Uterus (tissue), 3 donors: ENCODE measurements at regions not wholly inside any gene's neighbourhood (a gene's known extent, or its start where the extent isn't known, plus 50 kb on each side); places are given as distances from the start of the nearest gene placed in this dataset.

Experiments used
- DNase-seq, 2 donors: peaks; one replicate each; pipeline ENCODE4 v3.0.0-alpha.2; 2019 to 2020
- H3K27ac ChIP-seq, 2 donors: fragments of 200-600 bp; sonication (generic); 1 replicate in 1 of 2; 2 replicates in 1 of 2; pipeline ENCODE4 v1.5.1; 2016 to 2018
- H3K27me3 ChIP-seq, 2 donors: fragments of 200-600 bp; sonication (generic); one replicate each; pipeline ENCODE4 v1.5.1; 2018 to 2019; ENCODE audit warnings: control low read depth in 1 of 2
- H3K36me3 ChIP-seq, 2 donors: fragments of 200-600 bp; sonication (generic); one replicate each; pipeline ENCODE4 v1.5.1; 2019; ENCODE audit warnings: control low read depth in 1 of 2
- H3K4me1 ChIP-seq, 2 donors: fragments of 200-600 bp; sonication (generic); one replicate each; pipeline ENCODE4 v1.5.1; 2018 to 2019; ENCODE audit warnings: control low read depth in 1 of 2
- H3K4me3 ChIP-seq, 2 donors: fragments of 200-600 bp; sonication (generic); 1 replicate in 1 of 2; 2 replicates in 1 of 2; pipeline ENCODE4 v1.5.1; 2018 to 2019; ENCODE audit warnings: mild to moderate bottlenecking in 1 of 2
- H3K9me3 ChIP-seq, 2 donors: fragments of 200-600 bp; sonication (generic); one replicate each; pipeline ENCODE4 v1.5.1; 2019; ENCODE audit warnings: control low read depth in 1 of 2
- POLR2A ChIP-seq, 2 donors: fragments of 450-650 bp; IDR thresholded peaks; one replicate each; pipeline ENCODE4 v1.6.1; 2016; ENCODE audit warnings: antibody characterized with exemption in 2 of 2, mild to moderate bottlenecking in 1 of 2, moderate library complexity in 1 of 2
- intact Hi-C: fragments of 100-400 bp; cut with DNase I; formaldehyde crosslinking; loops from one replicate; pipeline ENCODE4 v1.15.1; 2023; ENCODE audit warnings: low total_unique reads
- TF ChIP-seq, protein P1 (sequence below), 4 experiments: fragments of 200-600 bp in 2 of 4; fragments of 450-650 bp in 2 of 4; sonication (generic) in 2 of 4; IDR thresholded peaks; one replicate each; pipeline ENCODE4 v1.5.1; 2016 to 2019; ENCODE audit warnings: antibody characterized with exemption in 4 of 4, mild to moderate bottlenecking in 2 of 4, moderate library complexity in 1 of 4
- donor health status: DM: yes; HTN: yes; CAD: no.

DNA sequence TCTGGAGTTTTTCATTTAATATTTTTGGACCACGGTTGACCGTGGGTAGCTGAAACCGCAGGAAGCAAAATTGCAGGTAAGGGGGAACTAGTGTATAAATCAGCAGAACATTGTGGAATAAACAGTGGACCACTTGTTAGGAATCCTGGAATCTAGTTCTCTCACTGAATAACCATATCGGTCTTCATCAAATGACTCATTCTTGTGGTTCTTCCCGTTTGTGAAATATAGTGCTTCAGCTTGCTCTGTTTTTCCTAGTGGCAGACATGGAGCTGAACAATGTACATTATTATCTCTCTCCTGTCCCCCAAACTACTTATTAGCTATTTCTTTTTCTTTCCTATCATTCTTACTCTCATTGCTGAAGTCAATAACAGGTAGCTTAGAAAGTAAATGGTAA, 61.9 kb downstream of the HSPA13 start:
- intact Hi-C loops, result no loop called here
- Histone ChIP-seq H3K27me3 (no peaks in the 10 kb centered on the region), H3K4me1 (no peaks in the 10 kb centered on the region), H3K36me3 (no peaks in the 10 kb centered on the region), H3K27ac (no peak overlapping the region), H3K9me3 (no peaks in the 10 kb centered on the region), H3K4me3 (no peak overlapping the region)
- no peak for TF ChIP-seq POLR2A (IDR thresholded peaks at IDR 0.05)
- TF ChIP-seq, protein P1, sequence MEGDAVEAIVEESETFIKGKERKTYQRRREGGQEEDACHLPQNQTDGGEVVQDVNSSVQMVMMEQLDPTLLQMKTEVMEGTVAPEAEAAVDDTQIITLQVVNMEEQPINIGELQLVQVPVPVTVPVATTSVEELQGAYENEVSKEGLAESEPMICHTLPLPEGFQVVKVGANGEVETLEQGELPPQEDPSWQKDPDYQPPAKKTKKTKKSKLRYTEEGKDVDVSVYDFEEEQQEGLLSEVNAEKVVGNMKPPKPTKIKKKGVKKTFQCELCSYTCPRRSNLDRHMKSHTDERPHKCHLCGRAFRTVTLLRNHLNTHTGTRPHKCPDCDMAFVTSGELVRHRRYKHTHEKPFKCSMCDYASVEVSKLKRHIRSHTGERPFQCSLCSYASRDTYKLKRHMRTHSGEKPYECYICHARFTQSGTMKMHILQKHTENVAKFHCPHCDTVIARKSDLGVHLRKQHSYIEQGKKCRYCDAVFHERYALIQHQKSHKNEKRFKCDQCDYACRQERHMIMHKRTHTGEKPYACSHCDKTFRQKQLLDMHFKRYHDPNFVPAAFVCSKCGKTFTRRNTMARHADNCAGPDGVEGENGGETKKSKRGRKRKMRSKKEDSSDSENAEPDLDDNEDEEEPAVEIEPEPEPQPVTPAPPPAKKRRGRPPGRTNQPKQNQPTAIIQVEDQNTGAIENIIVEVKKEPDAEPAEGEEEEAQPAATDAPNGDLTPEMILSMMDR (IDR thresholded peaks at IDR 0.05), result no peak
- DNase-seq, result no peak

DNA sequence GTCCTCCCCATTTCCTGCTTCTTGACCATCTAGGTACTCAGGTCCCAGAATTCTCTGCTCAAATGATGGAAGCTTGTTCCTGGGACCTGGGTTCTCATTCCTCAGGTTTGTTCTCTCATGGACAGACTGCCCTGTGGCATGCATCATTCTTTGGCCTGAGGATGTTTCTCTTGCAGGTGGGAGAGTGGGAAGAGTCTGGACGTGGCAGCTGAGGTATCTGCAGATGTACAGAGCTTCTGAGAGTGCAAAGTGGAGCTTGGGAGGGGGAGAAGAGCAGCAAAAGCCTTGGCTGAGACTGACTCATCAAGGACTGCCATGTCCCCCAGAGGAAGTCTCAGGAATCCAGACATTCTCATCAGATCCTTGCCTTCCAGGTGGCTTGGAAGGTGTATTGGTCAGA, 63.1 kb downstream of the HSPA13 start:
- Histone ChIP-seq H3K36me3 (no peaks in the 10 kb centered on the region), H3K4me3 (no peak overlapping the region), H3K9me3 (no peaks in the 10 kb centered on the region), H3K27me3 (no peaks in the 10 kb centered on the region), H3K27ac (no peak overlapping the region), H3K4me1 (no peaks in the 10 kb centered on the region)
- intact Hi-C loops, result no loop called here
- no peak for TF ChIP-seq POLR2A (IDR thresholded peaks at IDR 0.05)
- TF ChIP-seq, protein P1 (IDR thresholded peaks at IDR 0.05), result no peak
- no peak for DNase-seq

DNA sequence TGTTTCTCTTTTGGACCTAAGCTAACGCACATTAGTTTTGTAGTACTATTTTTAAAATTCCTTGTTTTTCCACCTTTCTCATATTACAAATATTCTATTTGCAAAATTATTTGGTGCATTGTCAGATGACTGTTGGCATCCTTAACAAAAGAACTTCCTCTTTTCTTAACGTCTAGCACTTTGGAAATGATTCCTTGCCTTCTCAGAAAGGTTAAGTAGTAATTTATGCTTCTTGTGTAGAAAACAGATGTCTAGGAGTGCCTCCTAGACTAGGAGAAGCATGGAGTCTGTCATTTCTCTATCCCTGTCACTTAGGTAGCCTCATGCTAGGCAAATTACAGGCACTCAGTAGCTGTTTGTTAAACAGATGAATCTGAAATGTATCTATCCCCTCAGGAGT, 64.4 kb downstream of the HSPA13 start:
- Histone ChIP-seq H3K36me3 (no peaks in the 10 kb centered on the region), H3K9me3 (no peaks in the 10 kb centered on the region), H3K27ac (no peak overlapping the region), H3K4me3 (no peak overlapping the region), H3K27me3 (no peaks in the 10 kb centered on the region), H3K4me1 (no peaks in the 10 kb centered on the region)
- DNase-seq, result no peak
- TF ChIP-seq, protein P1 (IDR thresholded peaks at IDR 0.05), result no peak
- TF ChIP-seq POLR2A (IDR thresholded peaks at IDR 0.05), result no peak
- intact Hi-C loops, result no loop called here

DNA sequence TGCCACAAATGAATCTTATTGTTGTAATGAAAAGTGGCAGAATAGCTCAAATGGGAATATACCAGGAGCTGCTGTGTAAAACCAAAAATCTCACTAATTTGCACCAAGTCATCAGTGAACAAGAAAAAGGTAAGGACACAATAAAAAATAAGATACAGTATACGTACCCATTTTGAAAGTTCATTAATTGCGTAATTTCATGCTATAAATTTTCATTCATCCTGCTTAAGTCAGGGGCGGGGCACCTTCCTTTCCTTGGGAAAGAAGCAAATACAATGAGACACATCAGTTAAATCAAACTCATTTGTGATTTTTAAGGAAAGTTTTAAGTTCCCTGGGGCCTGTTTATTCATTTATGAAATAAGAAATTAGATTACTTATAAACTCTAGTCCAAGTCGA, 65.4 kb downstream of the HSPA13 start:
- TF ChIP-seq, protein P1 (IDR thresholded peaks at IDR 0.05), result no peak
- TF ChIP-seq POLR2A (IDR thresholded peaks at IDR 0.05), result no peak
- Histone ChIP-seq H3K9me3 (no peaks in the 10 kb centered on the region), H3K27ac (no peak overlapping the region), H3K4me3 (no peak overlapping the region), H3K36me3 (no peaks in the 10 kb centered on the region), H3K4me1 (no peaks in the 10 kb centered on the region), H3K27me3 (no peaks in the 10 kb centered on the region)
- intact Hi-C loops, result no loop called here
- DNase-seq, result no peak

DNA sequence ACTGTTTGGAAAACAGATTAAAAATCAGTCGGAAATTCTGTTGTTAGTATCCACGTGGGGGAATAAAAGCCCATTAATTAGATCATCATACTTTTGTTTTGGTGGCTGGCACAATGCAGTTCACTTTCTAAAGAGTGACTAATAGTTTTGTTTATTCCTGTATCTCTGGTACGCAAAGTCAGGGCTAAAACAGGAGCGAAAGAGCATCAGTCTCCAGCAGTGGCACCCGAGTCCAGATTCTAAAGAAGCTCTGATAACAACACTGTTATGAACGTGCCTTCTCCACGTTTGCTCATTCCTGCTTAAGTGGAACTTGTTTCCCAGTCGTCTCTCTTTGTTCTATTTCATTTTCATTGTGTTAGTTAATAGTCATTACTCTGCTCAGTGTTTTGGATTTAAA, 69.6 kb downstream of the HSPA13 start:
- H3K36me3 ChIP-seq, result no peaks in the 10 kb centered on the region
- TF ChIP-seq, protein P1 (IDR thresholded peaks at IDR 0.05), result no peak
- TF ChIP-seq POLR2A (IDR thresholded peaks at IDR 0.05), result no peak
- H3K27me3 ChIP-seq, result no peaks in the 10 kb centered on the region
- no peak for DNase-seq
- H3K9me3 ChIP-seq, result no peaks in the 10 kb centered on the region
- intact Hi-C loops, result no loop called here
- H3K4me1 ChIP-seq, result no peaks in the 10 kb centered on the region
- no peak overlapping the region for H3K4me3 ChIP-seq
- H3K27ac ChIP-seq, result peak overlapping the region in 1 of 2 donors; percentile 23
